Activated naive CD4-positive, alpha-beta T cell treated with anti-CD3 and anti-CD28 coated beads, Interleukin-2, amount 50 U/mL, for 24 hours (primary cell): ENCODE measurements at regions not wholly inside any gene's neighbourhood (a gene's known extent, or its start where the extent isn't known, plus 50 kb on each side); places are given as distances from the start of the nearest gene placed in this dataset.
"Not testable (repeated sequence)": the region's sequence is repeated elsewhere in the genome, so short reads cannot be mapped to it uniquely, and the experiment has no call there.

Source experiments
- H3K27ac Mint-ChIP-seq: one replicate; pipeline ENCODE4 v1.8.0; 2021; ENCODE audit warnings: mild to moderate bottlenecking, mixed read lengths
- H3K27me3 Mint-ChIP-seq: one replicate; pipeline ENCODE4 v1.8.0; 2021; ENCODE audit warnings: mixed read lengths
- H3K36me3 Mint-ChIP-seq: one replicate; pipeline ENCODE4 v1.8.0; 2021; ENCODE audit warnings: mixed read lengths
- H3K4me1 Mint-ChIP-seq: one replicate; pipeline ENCODE4 v1.8.0; 2021; ENCODE audit warnings: mixed read lengths
- H3K4me3 Mint-ChIP-seq: one replicate; pipeline ENCODE4 v1.8.0; 2021; ENCODE audit warnings: mild to moderate bottlenecking, mixed read lengths
- H3K9me3 Mint-ChIP-seq: one replicate; pipeline ENCODE4 v1.8.0; 2021; ENCODE audit warnings: mixed read lengths

- not testable (repeated sequence) for H3K27ac Mint-ChIP-seq, H3K36me3 Mint-ChIP-seq, H3K27me3 Mint-ChIP-seq, H3K9me3 Mint-ChIP-seq, H3K4me3 Mint-ChIP-seq, H3K4me1 Mint-ChIP-seq
These were observed 228.9 kb downstream of the RPIA start for GRCh38 chr2:88920399-88920798.

- Mint-ChIP-seq H3K4me3 (no peak overlapping the region), H3K36me3 (no peaks in the 10 kb centered on the region), H3K27me3 (peaks cover 2% of the 10 kb centered on the region), H3K27ac (no peak overlapping the region), H3K9me3 (no peaks in the 10 kb centered on the region), H3K4me1 (no peaks in the 10 kb centered on the region)
These were observed 233.1 kb downstream of the RPIA start for GRCh38 chr2:88924533-88924932.

- Mint-ChIP-seq H3K4me1 (no peaks in the 10 kb centered on the region), H3K4me3 (no peak overlapping the region), H3K9me3 (no peaks in the 10 kb centered on the region), H3K27me3 (peaks cover 2% of the 10 kb centered on the region), H3K36me3 (no peaks in the 10 kb centered on the region), H3K27ac (no peak overlapping the region)
These were observed 234.4 kb downstream of the RPIA start for GRCh38 chr2:88925770-88926462.

GRCh38 chr2:88927128-88927527, 235.7 kb downstream of the RPIA start:
- Mint-ChIP-seq H3K36me3 (no peaks in the 10 kb centered on the region), H3K4me1 (no peaks in the 10 kb centered on the region), H3K27me3 (no peaks in the 10 kb centered on the region), H3K4me3 (no peak overlapping the region), H3K9me3 (no peaks in the 10 kb centered on the region), H3K27ac (no peak overlapping the region)

GRCh38 chr2:88930659-88931058, 239.2 kb downstream of the RPIA start:
- no peaks in the 10 kb centered on the region for H3K36me3 Mint-ChIP-seq
- no peaks in the 10 kb centered on the region for H3K27me3 Mint-ChIP-seq
- H3K9me3 Mint-ChIP-seq = no peaks in the 10 kb centered on the region
- H3K4me1 Mint-ChIP-seq = peaks cover 5% of the 10 kb centered on the region
- no peak overlapping the region for H3K27ac Mint-ChIP-seq
- no peak overlapping the region for H3K4me3 Mint-ChIP-seq

GRCh38 chr2:88932686-88933085, 241.2 kb downstream of the RPIA start:
- H3K36me3 Mint-ChIP-seq = no peaks in the 10 kb centered on the region
- no peaks in the 10 kb centered on the region for H3K9me3 Mint-ChIP-seq
- no peaks in the 10 kb centered on the region for H3K27me3 Mint-ChIP-seq
- H3K27ac Mint-ChIP-seq = no peak overlapping the region
- H3K4me3 Mint-ChIP-seq = no peak overlapping the region
- peaks cover 5% of the 10 kb centered on the region for H3K4me1 Mint-ChIP-seq

DNA sequence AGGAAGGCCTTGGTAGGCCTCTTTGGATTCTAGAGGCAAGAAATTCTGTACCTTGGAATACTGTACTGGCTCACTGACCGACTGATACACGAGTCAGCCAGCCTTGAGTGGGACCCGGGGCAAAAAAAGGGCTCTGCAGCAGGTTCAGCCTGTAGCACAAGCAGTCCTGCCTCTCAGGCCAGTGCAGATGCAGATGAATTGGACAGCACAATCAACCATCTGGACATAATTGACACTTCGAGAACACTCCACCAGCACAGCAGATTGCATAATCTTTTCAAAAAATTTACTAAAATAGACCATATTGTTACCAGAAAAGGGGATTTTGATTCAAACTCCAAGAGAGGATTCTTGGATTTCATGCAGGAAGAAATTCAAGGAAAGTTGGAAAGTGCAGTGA, 241.6 kb downstream of the RPIA start:
- Mint-ChIP-seq H3K9me3 (no peaks in the 10 kb centered on the region), H3K27me3 (no peaks in the 10 kb centered on the region), H3K36me3 (no peaks in the 10 kb centered on the region), H3K27ac (no peak overlapping the region), H3K4me3 (no peak overlapping the region), H3K4me1 (peaks cover 5% of the 10 kb centered on the region)

DNA sequence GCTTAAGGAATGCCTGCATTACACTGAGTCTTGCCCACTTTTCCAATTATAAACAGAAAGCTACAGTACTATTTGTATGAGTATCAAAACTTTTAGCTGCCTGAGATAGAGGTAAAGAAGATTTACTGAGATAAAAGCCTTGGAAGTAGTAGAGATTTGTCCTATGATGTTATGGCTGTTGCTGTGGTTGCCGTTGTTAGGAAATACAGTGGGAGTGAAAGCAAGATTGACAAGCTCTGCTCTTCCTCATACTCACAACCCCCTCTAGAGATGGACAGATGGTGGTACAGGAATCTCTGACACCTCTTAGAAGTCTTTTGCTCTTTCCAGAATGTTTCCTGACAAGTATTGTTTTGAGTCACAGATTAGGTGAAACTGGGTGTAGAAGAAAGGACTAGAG, 242.5 kb downstream of the RPIA start:
- no peaks in the 10 kb centered on the region for H3K27me3 Mint-ChIP-seq
- no peaks in the 10 kb centered on the region for H3K9me3 Mint-ChIP-seq
- no peak overlapping the region for H3K4me3 Mint-ChIP-seq
- peaks cover 5% of the 10 kb centered on the region for H3K4me1 Mint-ChIP-seq
- no peaks in the 10 kb centered on the region for H3K36me3 Mint-ChIP-seq
- no peak overlapping the region for H3K27ac Mint-ChIP-seq

GRCh38 chr2:88941178-88941577, 249.7 kb downstream of the RPIA start:
- H3K9me3 Mint-ChIP-seq, H3K36me3 Mint-ChIP-seq, H3K4me1 Mint-ChIP-seq, H3K4me3 Mint-ChIP-seq, H3K27ac Mint-ChIP-seq, H3K27me3 Mint-ChIP-seq: not testable (repeated sequence)

GRCh38 chr2:88942798-88943197, 251.3 kb downstream of the RPIA start:
- Mint-ChIP-seq H3K27ac (no peak overlapping the region), H3K9me3 (no peaks in the 10 kb centered on the region), H3K27me3 (peaks cover 3% of the 10 kb centered on the region), H3K36me3 (no peaks in the 10 kb centered on the region), H3K4me3 (no peak overlapping the region), H3K4me1 (no peaks in the 10 kb centered on the region)

- Mint-ChIP-seq H3K4me1 (no peaks in the 10 kb centered on the region), H3K36me3 (no peaks in the 10 kb centered on the region), H3K9me3 (no peaks in the 10 kb centered on the region), H3K4me3 (no peak overlapping the region), H3K27ac (no peak overlapping the region), H3K27me3 (peaks cover 3% of the 10 kb centered on the region)
These were observed 257.9 kb downstream of the RPIA start for GRCh38 chr2:88949336-88949735.

GRCh38 chr2:88950010-88950409, 258.5 kb downstream of the RPIA start:
- H3K4me3 Mint-ChIP-seq = no peak overlapping the region
- H3K27ac Mint-ChIP-seq = no peak overlapping the region
- H3K27me3 Mint-ChIP-seq = peaks cover 4% of the 10 kb centered on the region
- H3K36me3 Mint-ChIP-seq = no peaks in the 10 kb centered on the region
- no peaks in the 10 kb centered on the region for H3K4me1 Mint-ChIP-seq
- H3K9me3 Mint-ChIP-seq = no peaks in the 10 kb centered on the region

DNA sequence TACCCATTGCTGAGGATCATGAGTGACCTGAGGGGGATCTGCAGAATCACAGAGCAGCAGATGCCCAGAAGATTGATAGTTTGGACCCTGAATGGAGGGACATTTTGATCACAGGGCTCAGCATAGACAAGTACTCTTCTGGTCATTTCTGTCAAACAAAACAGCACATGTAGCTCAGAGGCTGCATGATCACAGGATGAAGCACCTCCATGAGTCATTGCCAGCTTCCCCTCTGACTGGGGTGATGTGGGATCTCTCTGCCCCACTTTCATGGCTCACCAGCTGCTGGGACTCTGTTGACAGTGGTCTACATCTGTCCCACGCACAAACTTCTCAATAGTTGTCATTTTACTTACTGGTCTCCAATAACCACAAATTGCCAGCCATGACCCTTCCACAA, 264.1 kb downstream of the RPIA start:
- H3K4me1 Mint-ChIP-seq = no peaks in the 10 kb centered on the region
- no peaks in the 10 kb centered on the region for H3K36me3 Mint-ChIP-seq
- H3K27ac Mint-ChIP-seq = no peak overlapping the region
- H3K4me3 Mint-ChIP-seq = no peak overlapping the region
- H3K27me3 Mint-ChIP-seq = peaks cover 9% of the 10 kb centered on the region
- no peaks in the 10 kb centered on the region for H3K9me3 Mint-ChIP-seq

- Mint-ChIP-seq H3K27ac (no peak overlapping the region), H3K4me1 (no peaks in the 10 kb centered on the region), H3K4me3 (no peak overlapping the region), H3K9me3 (no peaks in the 10 kb centered on the region), H3K27me3 (peaks cover 9% of the 10 kb centered on the region), H3K36me3 (no peaks in the 10 kb centered on the region)
These were observed 268.2 kb downstream of the RPIA start for GRCh38 chr2:88959480-88960204.

GRCh38 chr2:88961323-88961722, 269.9 kb downstream of the RPIA start:
- H3K4me1 Mint-ChIP-seq, H3K36me3 Mint-ChIP-seq, H3K9me3 Mint-ChIP-seq, H3K27me3 Mint-ChIP-seq, H3K4me3 Mint-ChIP-seq, H3K27ac Mint-ChIP-seq: not testable (repeated sequence)

DNA sequence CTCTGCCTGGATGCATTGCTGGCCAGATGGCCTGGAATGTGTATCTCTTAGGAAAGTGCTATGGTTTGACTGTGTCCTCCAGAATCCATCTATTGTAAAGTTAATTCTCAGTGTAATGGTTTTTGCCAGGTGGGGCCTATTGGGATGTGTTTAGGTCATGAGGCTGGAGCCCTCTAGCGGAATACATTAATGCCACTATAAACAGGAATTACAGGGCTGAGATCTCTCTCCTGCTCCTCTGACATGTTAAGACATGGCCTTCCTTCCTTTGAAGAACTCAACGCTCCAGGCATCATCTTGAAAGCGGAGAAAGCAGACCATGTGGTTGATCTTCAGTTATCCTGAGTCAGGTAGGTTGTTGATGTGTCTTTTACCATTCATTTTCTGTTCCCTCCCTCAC, 276.4 kb downstream of the RPIA start:
- no peak overlapping the region for H3K4me3 Mint-ChIP-seq
- no peak overlapping the region for H3K27ac Mint-ChIP-seq
- peaks cover 2% of the 10 kb centered on the region for H3K27me3 Mint-ChIP-seq

GRCh38 chr2:88978011-88978410, 286.5 kb downstream of the RPIA start:
- not testable (repeated sequence) for H3K27me3 Mint-ChIP-seq, H3K9me3 Mint-ChIP-seq, H3K4me3 Mint-ChIP-seq, H3K4me1 Mint-ChIP-seq, H3K36me3 Mint-ChIP-seq, H3K27ac Mint-ChIP-seq

More for the DNA sequence above, 276.4 kb downstream of the RPIA start:
- H3K36me3 Mint-ChIP-seq = no peaks in the 10 kb centered on the region
- no peaks in the 10 kb centered on the region for H3K9me3 Mint-ChIP-seq
- no peaks in the 10 kb centered on the region for H3K4me1 Mint-ChIP-seq
